Gastroesophageal sphincter (tissue), 4 donors: ENCODE measurements at regions not wholly inside any gene's neighbourhood (a gene's known extent, or its start where the extent isn't known, plus 50 kb on each side); places are given as distances from the start of the nearest gene placed in this dataset.

Source experiments
- ATAC-seq: fragments of 150-250 bp; one replicate; pipeline ENCODE4 v1.9.1; 2016; ENCODE audit warnings: mild to moderate bottlenecking, moderate library complexity
- H3K27ac ChIP-seq, 4 donors: fragments of 200-600 bp; sonication (generic) in 3 of 4; 1 replicate in 3 of 4; 2 replicates in 1 of 4; pipeline ENCODE4 v1.5.1; 2016 to 2019
- H3K27me3 ChIP-seq: fragments of 200-600 bp; sonication (generic); one replicate; pipeline ENCODE4 v1.5.1; 2019
- H3K36me3 ChIP-seq, 2 donors: fragments of 200-600 bp; sonication (generic); one replicate each; pipeline ENCODE4 v1.5.1; 2019; ENCODE audit warnings: control low read depth in 1 of 2
- H3K4me1 ChIP-seq, 3 donors: fragments of 200-600 bp; sonication (generic); 1 replicate in 2 of 3; 2 replicates in 1 of 3; pipeline ENCODE4 v1.5.1; 2016 to 2019; ENCODE audit warnings: control low read depth in 2 of 3
- H3K4me3 ChIP-seq, 2 donors: fragments of 200-600 bp; sonication (generic); one replicate each; pipeline ENCODE4 v1.5.1; 2019; ENCODE audit warnings: mild to moderate bottlenecking in 1 of 2, moderate library complexity in 1 of 2
- H3K9me3 ChIP-seq, 3 donors: fragments of 200-600 bp; sonication (generic); one replicate each; pipeline ENCODE4 v1.5.1; 2017 to 2019; ENCODE audit warnings: control low read depth in 2 of 3
- CTCF ChIP-seq, 4 experiments: fragments of 200-600 bp in 2 of 4; fragments of 450-650 bp in 2 of 4; sonication (generic) in 1 of 4; IDR thresholded peaks; one replicate each; pipeline ENCODE4 v1.5.1; 2017 to 2019; ENCODE audit warnings: antibody characterized with exemption in 4 of 4, mild to moderate bottlenecking in 2 of 4, moderate library complexity in 2 of 4
- EP300 ChIP-seq: sonication (generic); formaldehyde crosslinking; IDR thresholded peaks from one replicate; pipeline ENCODE4 v1.6.1; 2017; ENCODE audit warnings: antibody characterized with exemption, mild to moderate bottlenecking
- POLR2A ChIP-seq, 2 donors: fragments of 450-650 bp; IDR thresholded peaks; one replicate each; pipeline ENCODE4 v1.6.1; 2017; ENCODE audit warnings: antibody characterized with exemption in 2 of 2, mild to moderate bottlenecking in 2 of 2, moderate library complexity in 1 of 2
- POLR2AphosphoS5 ChIP-seq: sonication (generic); formaldehyde crosslinking; IDR thresholded peaks from one replicate; pipeline ENCODE4 v1.6.1; 2017; ENCODE audit warnings: antibody characterized with exemption
- WGBS, 2 donors: methylation state at CpG; one replicate each; pipeline ENCODE4 v1.1.5; 2018; ENCODE audit warnings: low coverage in 1 of 2; 5-methylcytosine and 5-hydroxymethylcytosine counted together

- H3K36me3 ChIP-seq: no peaks in the 10 kb centered on the region
- H3K27ac ChIP-seq: no peak overlapping the region
- ATAC-seq: no peak
- no peaks in the 10 kb centered on the region for H3K27me3 ChIP-seq
- WGBS, 2 donors: 67 to 70% methylated on average over 4 of the region's 4 CpGs
- TF ChIP-seq CTCF (IDR thresholded peaks at IDR 0.05): no peak
- TF ChIP-seq POLR2A (IDR thresholded peaks at IDR 0.05): no peak
- TF ChIP-seq EP300: no peak
- no peak for TF ChIP-seq POLR2AphosphoS5
- no peak overlapping the region for H3K4me3 ChIP-seq
- H3K4me1 ChIP-seq: no peaks in the 10 kb centered on the region
- H3K9me3 ChIP-seq: no peaks in the 10 kb centered on the region
Measured at GRCh38 chr1:60818969-60819701, 263.2 kb upstream of the NFIA start.

GRCh38 chr1:60813071-60813470, 269.3 kb upstream of the NFIA start:
- 93 to 100% methylated on average over 2 to 3 of the region's 3 CpGs for WGBS, 2 donors
- H3K27ac ChIP-seq: no peak overlapping the region
- ATAC-seq: no peak
- no peak overlapping the region for H3K4me3 ChIP-seq
- no peaks in the 10 kb centered on the region for H3K9me3 ChIP-seq
- no peaks in the 10 kb centered on the region for H3K4me1 ChIP-seq
- TF ChIP-seq CTCF (IDR thresholded peaks at IDR 0.05) (no peak), EP300 (no peak), POLR2A (IDR thresholded peaks at IDR 0.05) (no peak), POLR2AphosphoS5 (no peak)
- H3K27me3 ChIP-seq: no peaks in the 10 kb centered on the region
- H3K36me3 ChIP-seq: no peaks in the 10 kb centered on the region

GRCh38 chr1:60809204-60809980, 273.0 kb upstream of the NFIA start:
- 56 to 79% methylated on average over 7 to 8 of the region's 8 CpGs for WGBS, 2 donors
- no peaks in the 10 kb centered on the region for H3K4me1 ChIP-seq

GRCh38 chr1:60808676-60809075, 273.7 kb upstream of the NFIA start:
- Histone ChIP-seq H3K9me3 (peaks cover 0 to 26% (median 0%) of the 10 kb centered on the region in 3 donors), H3K27me3 (no peaks in the 10 kb centered on the region), H3K4me1 (no peaks in the 10 kb centered on the region), H3K4me3 (no peak overlapping the region), H3K36me3 (no peaks in the 10 kb centered on the region), H3K27ac (no peak overlapping the region)
- TF ChIP-seq POLR2A (IDR thresholded peaks at IDR 0.05) (no peak), EP300 (no peak), POLR2AphosphoS5 (no peak), CTCF (IDR thresholded peaks at IDR 0.05) (no peak)
- ATAC-seq: no peak
- 25 to 60% methylated on average over 1 of the region's 1 CpG for WGBS, 2 donors

More at GRCh38 chr1:60809204-60809980, 273.0 kb upstream of the NFIA start:
- ATAC-seq: no peak
- H3K9me3 ChIP-seq: peaks cover 0 to 26% (median 0%) of the 10 kb centered on the region in 3 donors
- H3K4me3 ChIP-seq: no peak overlapping the region
- no peaks in the 10 kb centered on the region for H3K36me3 ChIP-seq
- no peaks in the 10 kb centered on the region for H3K27me3 ChIP-seq
- TF ChIP-seq POLR2AphosphoS5 (no peak), CTCF (IDR thresholded peaks at IDR 0.05) (no peak), POLR2A (IDR thresholded peaks at IDR 0.05) (no peak), EP300 (no peak)
- no peak overlapping the region for H3K27ac ChIP-seq
